GM21360 (cell line): ENCODE measurements at regions not wholly inside any gene's neighbourhood (a gene's known extent, or its start where the extent isn't known, plus 50 kb on each side); places are given as distances from the start of the nearest gene placed in this dataset.

Source experiments
- ATAC-seq: cut with Tn5 transposase; IDR thresholded peaks from one replicate; pipeline ENCODE4 v1.9.1; 2021; ENCODE audit warnings: mild to moderate bottlenecking, moderate library complexity; ENCODE audit not compliant: unreplicated experiment

DNA sequence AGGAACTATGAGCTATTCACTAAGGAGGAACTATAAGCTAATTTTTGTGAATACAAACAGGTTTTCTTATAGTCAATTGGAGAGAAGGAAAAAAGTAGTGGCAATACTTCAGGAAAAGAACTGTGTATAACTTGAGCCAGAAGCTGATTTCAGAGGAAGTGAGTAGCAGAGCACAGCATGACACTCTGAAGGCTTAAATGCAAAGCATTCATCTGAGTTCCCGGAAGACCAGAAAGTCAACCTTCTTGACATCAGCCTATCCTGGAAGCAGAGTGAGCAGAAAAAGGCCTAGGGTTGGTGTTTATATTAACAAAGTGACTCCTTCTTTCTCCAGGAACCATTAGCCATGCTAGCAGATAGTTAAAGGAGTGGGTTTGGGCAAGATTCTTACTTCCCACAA is 545.2 kb downstream of the MRPL39 start:
- ATAC-seq, result no peak

DNA sequence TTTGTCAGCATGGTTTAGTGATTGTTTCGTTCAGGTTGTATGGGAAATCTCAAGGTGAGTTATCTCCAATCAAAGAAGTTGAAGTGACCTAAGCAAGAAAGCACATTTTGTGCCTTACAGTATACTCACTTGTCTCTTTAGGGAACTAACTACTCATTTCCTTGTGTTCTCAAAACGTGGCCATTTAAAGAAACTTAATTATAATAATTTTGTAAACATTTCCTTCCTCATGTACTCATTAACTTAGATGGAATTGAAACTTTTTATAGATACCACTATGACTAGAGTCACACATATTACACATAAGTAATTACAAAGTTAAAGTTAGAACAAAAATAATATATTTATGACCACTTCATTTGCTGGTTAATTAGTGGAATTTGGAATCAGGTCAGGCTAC is 552.6 kb downstream of the MRPL39 start:
- no peak for ATAC-seq

DNA sequence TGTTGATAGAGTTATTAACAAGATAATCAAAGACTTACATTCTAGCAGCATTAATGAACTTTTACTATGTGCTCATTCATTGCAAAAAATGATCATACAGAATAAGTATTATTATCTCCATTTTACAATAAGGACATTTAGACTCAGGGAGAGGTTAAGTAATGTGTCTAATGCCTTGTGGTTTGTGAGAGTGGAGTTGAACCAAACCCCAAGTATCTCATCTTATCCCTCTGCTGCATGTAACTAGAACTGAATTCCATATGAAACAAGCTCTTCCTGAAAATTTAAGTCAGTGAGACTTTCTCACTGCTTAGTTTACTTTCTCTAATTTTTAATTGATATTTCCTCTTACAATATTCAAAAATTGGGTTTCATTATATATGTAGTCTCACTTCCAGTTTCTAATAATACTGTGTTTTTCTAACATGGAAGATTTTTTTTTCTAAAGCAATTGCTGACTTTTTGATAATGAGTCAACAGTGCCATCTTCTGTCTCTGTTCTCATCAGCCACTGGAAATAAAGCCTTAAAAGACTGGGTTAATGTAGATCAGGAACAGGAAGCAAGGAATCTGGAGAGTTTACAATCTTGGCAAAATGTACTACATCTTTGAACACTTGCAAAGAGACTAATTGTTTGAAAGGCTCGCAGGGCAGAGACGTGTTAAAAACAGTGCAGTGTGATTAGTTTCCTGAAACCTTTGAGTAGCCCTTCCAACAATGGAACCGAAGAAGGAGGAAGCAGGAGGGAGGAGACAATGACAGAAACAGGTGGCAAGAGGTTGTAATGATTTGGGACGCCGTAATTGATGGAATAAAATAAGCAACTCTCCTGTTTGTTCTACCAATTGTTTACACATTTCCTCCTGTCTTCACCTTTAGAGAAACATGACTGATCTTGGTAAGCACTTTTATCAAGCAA is 567.6 kb downstream of the MRPL39 start:
- ATAC-seq, result peak; percentile 81

DNA sequence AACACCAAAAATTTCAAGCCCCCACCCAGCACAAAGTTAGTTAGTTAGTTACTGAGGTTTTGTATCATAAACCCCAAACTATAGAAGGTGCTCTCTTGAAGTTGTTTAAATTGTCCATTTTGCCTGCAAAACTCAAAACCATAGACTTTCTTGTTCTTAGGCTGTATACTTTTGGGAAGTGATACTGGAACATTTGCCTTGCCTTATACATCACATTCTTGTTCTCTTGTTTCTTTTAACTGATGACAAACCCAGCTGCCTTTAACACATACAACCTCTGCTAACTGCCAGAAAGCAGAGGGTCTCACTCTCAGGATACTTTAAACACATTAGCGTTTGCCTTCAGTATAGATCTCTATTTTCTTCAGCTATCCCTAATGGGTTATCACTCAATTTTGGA is 570.5 kb downstream of the MRPL39 start:
- no peak for ATAC-seq

DNA sequence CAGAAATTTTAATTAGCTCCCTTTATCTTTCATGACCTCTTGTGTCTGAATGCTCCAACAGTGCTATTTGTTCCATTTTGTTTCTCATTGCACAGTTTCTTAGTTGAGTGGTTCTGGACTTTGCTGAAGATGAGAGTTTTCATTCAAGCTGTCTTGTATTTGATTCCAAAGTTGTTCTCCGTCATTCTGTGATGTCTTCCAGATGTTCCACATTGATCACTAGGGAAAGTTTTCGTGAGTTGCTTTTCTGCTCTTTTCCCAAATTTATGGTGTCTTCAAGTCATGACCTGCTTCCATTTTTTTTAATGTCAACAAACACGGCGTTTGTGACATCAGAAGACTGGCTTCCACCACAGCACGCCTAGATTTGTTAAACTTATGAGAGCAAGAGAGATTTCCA is 575.5 kb downstream of the MRPL39 start:
- no peak for ATAC-seq

DNA sequence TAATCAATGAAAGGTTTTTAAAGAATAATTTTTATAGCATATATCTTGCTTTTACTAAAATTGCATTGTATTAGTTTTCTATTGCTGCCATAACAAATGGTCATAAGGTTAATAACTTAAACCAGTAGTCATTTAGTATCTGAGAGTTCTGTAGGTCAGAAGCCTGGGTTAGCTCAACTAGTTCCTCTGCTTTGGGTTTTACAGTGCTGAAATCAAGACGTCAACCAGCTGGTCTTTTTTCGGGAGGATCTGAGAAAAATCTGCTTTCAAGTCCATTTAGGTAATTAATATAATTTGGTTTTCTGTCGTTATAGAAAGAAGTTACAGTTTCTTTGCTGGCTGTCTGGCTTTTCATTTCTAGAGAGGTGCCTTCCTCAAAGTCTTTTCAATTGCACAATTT is 577.7 kb downstream of the MRPL39 start:
- ATAC-seq, result no peak

DNA sequence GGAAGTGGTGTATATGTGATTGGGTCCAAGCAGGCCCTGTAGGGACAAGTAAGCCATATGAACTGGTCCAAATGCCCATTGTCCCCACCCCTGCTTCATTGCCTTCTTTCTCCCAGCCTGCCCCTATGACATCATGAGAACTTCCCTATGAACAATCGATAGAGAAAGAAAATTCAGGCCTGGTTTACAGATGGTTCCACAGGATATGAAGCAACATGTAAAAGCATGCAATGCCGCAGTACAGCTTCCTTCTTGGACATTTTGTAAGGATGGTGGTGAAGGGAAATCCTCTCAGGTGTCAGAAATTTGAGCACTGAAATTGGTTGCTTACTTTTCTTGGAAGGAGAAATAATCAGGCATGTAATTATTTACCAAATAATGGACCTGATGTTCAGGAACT is 581.7 kb downstream of the MRPL39 start:
- ATAC-seq, result no peak

DNA sequence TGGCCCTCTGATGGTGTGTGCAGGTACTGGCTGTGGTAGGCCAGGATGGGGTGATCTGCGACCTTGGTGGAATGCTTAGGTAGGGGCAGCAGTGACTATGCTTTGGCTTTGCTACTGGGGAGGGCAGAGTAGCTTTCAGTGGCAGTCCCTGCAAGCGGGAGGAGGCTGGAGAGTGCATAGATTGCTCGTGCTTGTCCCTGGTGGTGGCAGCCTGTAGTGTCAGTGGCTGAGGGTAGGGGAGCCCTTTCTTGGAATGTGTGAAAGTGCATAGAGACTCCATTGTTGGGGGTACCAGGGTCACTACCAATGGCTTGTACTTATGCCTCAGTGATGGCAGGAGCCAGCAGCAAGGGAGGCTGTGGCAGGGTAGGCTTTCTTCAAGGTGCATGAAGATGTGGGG is 582.6 kb downstream of the MRPL39 start:
- no peak for ATAC-seq

DNA sequence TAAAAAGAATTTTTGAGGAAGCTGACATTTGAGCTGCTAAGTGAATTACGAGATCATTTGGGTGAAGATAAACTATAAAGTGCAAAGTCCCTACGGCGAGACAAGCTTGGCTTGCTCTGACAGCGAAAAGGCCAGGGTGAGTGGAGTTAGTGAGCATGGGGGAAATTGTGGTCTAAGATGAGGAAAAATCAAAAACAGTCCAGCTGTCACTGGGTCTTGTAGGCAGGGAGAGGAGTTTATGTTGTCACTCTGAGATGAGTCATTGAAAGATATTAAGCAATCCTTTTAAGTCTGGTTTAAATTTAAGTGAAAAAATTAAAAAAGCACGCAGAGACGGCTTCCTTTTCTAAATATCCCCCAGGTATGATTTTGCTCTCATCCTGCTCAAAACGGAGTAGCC is 601.9 kb downstream of the MRPL39 start:
- ATAC-seq, result no peak

DNA sequence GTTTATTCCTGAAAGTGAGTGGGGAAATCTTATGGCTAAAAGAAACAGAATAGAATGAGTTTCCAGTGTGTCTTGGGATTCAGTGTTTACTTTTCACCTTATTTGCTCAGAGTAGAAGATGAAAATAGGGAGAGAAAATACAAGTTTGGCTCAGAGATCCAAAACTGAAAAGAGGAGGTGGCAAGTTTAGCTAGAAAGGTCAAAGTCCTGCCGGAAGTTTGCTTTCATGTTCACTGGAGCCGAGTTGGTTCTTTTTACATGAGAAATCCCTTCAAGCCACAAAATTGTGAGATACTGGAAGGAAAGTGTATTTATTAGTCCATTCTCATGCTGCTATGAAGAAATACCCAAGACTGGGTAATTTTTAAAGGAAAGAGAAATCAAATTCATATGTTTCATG is 604.6 kb downstream of the MRPL39 start:
- no peak for ATAC-seq

DNA sequence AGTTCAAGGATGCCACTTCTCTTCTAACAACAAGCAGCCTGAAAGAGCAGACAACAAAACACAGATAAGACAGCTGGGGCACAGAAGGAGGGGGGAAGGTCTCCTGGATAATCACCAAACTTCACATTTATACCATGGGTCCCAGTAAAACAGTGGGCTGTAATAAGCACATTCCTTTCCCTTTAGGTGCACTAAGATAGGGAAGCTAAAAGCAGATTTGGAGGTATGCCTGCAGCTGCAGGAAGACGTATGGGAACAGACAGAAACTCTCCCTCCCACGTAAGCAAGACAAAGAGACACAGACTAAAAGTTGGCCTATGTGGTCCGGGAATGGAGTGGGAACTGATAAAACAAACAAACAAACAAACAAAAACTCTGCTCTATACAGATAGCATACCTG is 612.1 kb downstream of the MRPL39 start:
- peak; percentile 26 for ATAC-seq

DNA sequence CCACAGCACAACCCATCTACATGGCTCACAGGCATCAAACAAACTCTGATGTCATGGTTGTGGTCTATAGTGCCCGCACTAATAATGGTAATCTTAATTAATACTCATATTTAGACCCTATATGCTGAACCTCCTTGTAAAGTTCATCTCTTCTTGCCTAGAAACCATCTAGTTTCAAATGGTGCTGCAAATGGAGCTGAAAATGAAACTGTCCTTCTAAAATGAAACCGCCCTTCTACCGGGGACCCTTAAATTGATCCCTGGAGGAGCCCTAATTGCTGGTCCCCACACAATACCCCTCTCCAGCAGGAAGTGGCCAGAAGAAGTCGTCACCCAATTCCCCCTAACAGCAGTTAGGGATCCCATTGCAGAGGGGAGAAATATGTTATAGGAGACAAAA is 612.6 kb downstream of the MRPL39 start:
- peak; percentile 53 for ATAC-seq

DNA sequence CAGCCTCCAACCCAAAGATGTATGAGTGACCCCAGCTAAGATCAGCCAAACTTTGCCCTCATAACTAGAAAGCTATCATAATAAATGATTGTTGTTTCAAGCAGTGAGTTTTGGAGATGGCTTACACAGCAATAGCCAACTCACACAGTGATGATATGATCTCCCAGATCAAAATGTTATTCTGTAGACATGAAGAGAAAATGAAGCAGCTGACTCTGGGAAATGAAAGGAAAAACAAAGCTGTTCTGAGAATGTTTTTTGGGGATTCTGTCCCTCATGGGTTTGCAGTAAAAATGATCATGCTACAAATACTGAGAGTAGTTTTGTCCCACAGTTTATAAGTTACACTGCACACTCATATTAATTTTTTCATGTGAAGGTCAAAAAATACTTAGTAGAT is 617.8 kb downstream of the MRPL39 start:
- ATAC-seq, result no peak

DNA sequence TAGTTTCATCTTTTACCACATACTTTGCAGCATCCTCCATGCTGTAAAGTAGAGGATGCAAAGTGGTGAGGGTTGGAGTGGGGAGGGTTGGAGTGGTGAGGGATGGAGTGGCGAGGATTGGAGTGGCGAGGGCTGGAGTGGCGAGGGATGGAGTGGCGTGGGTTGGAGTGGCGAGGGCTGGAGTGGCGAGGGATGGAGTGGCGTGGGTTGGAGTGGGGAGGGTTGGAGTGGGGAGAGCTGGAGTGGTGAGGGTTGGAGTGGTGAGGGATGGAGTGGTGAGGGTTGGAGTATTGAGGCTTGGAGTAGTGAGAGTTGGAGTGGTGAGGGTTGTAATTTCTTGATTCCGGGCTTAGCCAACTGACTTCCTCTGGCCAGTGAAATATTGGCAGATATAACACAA is 618.3 kb downstream of the MRPL39 start:
- no peak for ATAC-seq

DNA sequence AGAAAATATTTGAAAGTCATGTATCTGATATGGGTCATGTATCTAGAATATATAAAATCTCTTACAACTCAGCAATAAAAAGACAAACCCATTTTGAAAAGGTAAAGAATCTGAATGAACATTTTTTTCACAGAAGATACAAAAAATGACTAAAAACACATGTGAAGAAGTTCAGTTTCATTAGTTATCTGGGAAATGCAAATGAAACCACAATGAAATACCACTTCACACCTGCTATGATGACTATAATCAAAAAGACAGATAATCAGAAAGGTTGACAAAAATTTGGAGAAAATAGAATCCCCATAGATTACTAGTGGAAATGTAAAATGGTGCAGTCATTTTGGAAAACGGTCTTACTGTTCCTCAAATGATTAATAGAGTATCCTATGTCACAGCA is 631.0 kb downstream of the MRPL39 start:
- no peak for ATAC-seq

DNA sequence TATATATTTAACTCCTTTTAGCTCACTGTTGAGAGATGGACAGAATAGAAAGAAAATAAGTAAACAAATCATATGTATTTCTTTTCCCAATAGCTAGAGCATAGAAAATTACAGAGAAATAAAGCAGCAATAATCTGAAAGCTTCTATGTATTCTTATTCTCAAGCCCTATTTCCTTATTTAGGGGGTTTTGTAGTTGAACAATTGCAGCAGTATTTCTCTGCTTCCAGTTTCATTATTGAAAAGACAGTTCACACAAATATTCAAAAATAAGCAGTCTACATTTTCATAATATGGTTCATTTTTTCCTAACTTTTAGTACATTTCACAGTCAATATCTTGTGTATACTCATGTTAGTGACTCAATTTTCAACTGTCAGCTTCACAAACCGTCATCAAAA is 638.2 kb downstream of the MRPL39 start:
- no peak for ATAC-seq

DNA sequence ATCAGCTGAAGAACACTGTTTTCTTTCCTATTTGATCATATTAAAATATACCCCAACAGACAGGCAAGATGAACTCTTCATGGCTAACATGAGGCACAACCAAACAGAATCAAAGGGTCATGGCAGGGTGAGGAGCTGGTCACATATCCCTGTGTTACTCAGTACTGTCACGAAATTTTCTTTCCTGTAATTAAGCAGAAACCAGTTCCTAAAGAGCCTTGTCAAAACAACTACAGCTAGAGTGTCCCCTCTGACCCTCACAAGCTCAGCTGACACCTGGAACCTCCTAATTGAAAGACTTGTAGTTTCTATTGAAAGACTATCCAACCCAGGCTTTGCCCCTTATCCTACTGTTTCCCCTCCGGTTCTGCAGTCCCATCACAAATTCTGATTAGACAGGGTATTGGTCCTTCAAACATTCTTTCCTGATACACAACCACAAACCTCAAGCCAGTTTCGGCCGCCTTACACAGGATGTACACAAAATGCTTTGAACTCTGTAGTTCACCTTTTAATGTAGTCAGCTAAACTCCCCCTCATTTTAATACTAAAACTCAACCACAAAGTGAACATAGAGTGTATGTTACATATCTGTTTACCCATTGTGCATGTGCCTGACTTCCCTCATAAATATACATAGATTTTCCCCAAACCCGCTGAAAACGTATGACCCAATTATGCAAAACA is 651.9 kb downstream of the MRPL39 start:
- peak; percentile 86 for ATAC-seq

DNA sequence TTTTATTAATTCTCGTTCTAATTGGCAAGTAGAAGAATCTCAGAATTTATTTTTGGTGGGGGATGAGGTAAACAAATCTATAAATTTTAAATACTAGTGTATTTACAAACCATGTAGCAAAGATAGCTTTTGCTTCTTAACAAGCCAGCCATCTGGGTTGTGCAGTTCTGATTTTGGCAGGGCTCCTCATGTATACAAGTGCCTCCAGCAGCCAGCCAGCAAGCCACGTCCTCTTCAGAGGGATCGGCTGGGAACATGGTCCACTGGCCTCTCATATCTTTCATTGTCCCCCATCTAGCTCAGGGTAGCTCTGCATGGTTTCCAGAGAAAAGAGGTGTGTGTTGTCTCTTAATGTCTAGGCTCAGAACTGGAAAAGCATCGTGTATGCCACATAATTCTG is 659.1 kb downstream of the MRPL39 start:
- ATAC-seq, result no peak

DNA sequence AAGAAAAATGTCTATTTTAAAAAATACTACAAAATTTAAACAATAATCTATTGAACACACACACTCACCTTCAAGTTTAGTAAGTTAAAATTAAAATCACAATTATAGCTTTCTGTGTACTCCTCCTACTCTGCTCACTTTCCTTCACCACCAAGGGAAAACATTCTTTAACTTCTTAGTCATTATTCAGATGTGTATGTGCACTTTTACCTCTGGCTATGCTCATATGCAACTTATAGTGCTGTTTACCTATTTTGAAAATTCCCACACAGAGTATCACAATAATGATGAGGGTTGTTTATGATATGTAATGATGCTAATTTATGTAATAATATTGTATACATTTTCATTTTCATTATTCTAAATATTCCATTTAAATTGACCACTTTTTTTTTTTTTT is 661.4 kb downstream of the MRPL39 start:
- no peak for ATAC-seq

DNA sequence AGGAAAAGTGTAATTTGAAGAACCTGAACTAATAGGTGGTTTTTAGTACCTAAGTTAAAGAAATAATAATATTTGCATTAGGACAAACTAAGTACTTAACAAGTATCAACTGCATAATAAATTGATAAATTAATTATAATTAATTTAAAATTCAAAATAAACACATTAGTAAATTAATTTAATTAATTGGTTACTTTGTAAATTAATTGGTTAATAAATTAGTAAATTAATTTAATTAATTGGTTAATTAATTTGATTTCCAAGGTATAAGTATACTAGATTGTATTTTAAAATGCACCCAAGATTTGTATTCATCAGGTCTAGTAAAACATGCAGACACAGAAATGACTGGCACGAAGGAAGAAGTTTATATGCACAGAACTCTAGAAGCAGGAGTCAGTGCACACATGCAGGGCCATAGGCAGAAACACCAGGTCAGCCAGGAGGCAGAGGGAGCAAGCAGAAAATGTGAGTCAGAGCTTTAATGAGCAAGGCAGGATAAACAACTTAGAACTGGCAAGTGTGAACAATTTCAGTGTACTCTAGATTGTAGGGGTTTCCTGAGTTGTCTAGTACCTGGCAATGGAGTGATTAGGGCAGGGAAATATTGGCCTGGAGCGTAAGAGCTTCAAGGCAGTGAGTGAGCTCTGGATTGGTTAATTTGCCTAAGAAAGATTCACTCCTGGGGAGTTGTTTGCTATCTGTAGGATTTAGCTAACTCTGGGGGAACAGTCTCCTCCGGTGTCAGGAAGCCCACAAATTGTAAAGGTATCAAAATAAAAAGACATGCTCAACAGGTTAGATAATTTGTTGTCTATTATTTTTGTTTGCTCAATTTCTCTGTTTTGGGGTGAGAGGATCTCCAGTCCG is 665.7 kb downstream of the MRPL39 start:
- no peak for ATAC-seq

DNA sequence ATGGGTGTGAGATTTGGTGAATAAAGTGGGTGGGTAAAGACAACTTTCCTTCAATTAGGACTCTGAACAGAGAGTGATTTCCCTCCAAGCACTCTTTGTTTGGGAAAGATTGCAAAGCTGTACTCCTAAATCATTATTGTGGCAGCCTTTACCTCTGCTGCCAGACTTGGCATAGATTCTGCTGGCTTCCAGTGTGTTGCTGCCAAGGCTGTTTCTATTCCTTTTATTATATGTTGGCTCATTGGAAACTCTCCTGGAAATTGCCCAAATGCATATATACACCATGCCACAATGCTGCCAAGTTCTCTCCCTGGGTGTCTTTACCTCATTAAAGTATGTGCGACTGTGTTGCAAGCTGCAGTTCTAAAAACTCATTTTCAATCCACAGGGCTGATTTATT is 668.0 kb downstream of the MRPL39 start:
- ATAC-seq, result no peak
